Body of pancreas (tissue), 4 donors: ENCODE measurements at regions not wholly inside any gene's neighbourhood (a gene's known extent, or its start where the extent isn't known, plus 50 kb on each side); places are given as distances from the start of the nearest gene placed in this dataset.

ENCODE experiments used
- CTCF ChIP-seq, 7 experiments: fragments of 450-650 bp in 4 of 7; fragments of 200-600 bp in 3 of 7; sonication (generic) in 3 of 7; IDR thresholded peaks; one replicate each; pipeline ENCODE4 v1.5.1; 2016 to 2019; ENCODE audit warnings: antibody characterized with exemption in 7 of 7
- POLR2A ChIP-seq, 3 donors: fragments of 450-650 bp; IDR thresholded peaks; one replicate each; pipeline ENCODE4 v1.6.1; 2016; ENCODE audit warnings: antibody characterized with exemption in 3 of 3, mild to moderate bottlenecking in 2 of 3

DNA sequence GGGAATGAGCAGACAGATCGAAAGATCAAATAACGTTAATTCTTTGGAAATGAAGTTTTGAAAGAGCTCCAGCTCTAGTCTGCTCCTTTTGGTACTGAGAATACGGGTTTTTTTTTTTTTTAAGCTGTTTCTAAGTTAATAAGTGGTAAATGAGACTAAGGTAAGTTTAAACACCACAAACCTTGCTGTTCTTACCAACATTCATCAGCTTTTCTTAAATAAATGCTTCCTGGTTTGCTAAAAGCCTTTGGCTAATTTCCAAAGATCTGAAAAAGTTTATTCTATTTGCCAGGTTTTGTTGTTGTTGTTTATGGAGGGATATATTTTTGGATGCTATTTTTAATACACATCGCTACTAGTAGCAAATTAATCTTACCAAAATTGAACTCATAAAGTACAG lies 55.1 kb upstream of the STXBP5 start:
- TF ChIP-seq CTCF (IDR thresholded peaks at IDR 0.05) (no peak), POLR2A (IDR thresholded peaks at IDR 0.05) (no peak)
